ENCODE measurements at regions not wholly inside any gene's neighbourhood (a gene's known extent, or its start where the extent isn't known, plus 50 kb on each side); places are given as distances from the start of the nearest gene placed in this dataset.

- no peak overlapping the region for H3K27ac ChIP-seq
- intact Hi-C loops (cut with DNase I): no loop called here
- H3K4me3 ChIP-seq: no peak overlapping the region
- TF ChIP-seq, protein P1, sequence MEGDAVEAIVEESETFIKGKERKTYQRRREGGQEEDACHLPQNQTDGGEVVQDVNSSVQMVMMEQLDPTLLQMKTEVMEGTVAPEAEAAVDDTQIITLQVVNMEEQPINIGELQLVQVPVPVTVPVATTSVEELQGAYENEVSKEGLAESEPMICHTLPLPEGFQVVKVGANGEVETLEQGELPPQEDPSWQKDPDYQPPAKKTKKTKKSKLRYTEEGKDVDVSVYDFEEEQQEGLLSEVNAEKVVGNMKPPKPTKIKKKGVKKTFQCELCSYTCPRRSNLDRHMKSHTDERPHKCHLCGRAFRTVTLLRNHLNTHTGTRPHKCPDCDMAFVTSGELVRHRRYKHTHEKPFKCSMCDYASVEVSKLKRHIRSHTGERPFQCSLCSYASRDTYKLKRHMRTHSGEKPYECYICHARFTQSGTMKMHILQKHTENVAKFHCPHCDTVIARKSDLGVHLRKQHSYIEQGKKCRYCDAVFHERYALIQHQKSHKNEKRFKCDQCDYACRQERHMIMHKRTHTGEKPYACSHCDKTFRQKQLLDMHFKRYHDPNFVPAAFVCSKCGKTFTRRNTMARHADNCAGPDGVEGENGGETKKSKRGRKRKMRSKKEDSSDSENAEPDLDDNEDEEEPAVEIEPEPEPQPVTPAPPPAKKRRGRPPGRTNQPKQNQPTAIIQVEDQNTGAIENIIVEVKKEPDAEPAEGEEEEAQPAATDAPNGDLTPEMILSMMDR (IDR thresholded peaks at IDR 0.05): no peak
- H3K36me3 ChIP-seq: no peaks in the 10 kb centered on the region
- no peaks in the 10 kb centered on the region for H3K27me3 ChIP-seq
- H3K4me1 ChIP-seq: no peaks in the 10 kb centered on the region
- peak; percentile 86 for DNase-seq
- peak; percentile 95 for ATAC-seq
- no peaks in the 10 kb centered on the region for H3K9me3 ChIP-seq
Measured at GRCh38 chr3:31356941-31357340, 175.8 kb upstream of the STT3B start.

GRCh38 chr3:31357451-31357850, 175.3 kb upstream of the STT3B start:
- intact Hi-C loops (cut with DNase I): no loop called here
- no peak for ATAC-seq
- Histone ChIP-seq H3K9me3 (no peaks in the 10 kb centered on the region), H3K4me3 (no peak overlapping the region), H3K36me3 (no peaks in the 10 kb centered on the region), H3K27me3 (no peaks in the 10 kb centered on the region), H3K4me1 (no peaks in the 10 kb centered on the region), H3K27ac (no peak overlapping the region)
- TF ChIP-seq, protein P1 (IDR thresholded peaks at IDR 0.05): no peak
- DNase-seq: no peak

GRCh38 chr3:31358473-31359070, 174.2 kb upstream of the STT3B start:
- Histone ChIP-seq H3K4me1 (no peaks in the 10 kb centered on the region), H3K9me3 (no peaks in the 10 kb centered on the region), H3K27me3 (no peaks in the 10 kb centered on the region), H3K27ac (no peak overlapping the region), H3K36me3 (no peaks in the 10 kb centered on the region), H3K4me3 (no peak overlapping the region)
- no peak for ATAC-seq
- DNase-seq: no peak
- TF ChIP-seq, protein P1 (IDR thresholded peaks at IDR 0.05): no peak
- intact Hi-C loops (cut with DNase I): no loop called here

DNA sequence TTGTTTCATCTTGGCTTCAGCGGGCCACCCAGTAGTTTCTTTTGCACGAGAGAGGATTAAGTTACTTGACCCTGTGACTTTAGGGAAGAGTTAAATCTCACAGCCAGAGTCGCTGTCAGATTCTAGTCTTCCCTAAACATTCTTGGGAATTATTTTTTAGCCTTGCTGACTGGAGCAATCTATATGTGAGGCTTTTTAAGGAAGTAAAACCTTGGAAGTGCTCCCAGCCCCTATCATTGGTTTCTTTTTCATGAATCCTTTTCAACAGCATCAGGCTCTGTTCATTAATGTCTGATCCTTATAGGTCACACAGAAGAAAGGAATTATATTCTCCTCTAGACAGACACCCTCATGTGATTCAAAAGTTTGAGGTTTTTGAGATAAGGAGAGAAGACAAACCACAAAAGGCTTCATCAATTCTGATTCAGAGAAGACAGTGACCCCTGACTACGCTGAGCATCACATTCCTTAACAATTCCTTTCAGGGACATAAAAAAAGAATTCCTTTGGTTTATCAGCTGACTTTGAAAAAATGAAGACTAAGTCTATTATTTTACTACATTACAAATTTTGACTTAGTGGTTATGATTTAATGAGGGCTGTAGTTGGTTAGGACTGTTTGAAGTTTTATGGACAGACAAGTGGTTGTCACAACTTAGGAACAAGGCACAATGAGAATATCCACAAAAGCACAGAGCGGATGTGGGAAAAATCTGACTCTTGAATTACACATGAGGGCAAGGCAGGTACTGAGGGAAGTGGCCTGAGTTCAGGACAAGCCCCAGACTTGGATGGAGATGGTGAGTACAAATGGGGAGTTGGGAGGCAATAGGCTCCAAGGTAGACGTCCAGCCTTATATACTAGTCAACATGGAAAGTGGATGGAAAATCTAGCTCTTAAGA, 171.1 kb upstream of the STT3B start:
- DNase-seq (no peak), ATAC-seq (no peak)
- Histone ChIP-seq H3K9me3 (no peaks in the 10 kb centered on the region), H3K36me3 (no peaks in the 10 kb centered on the region), H3K4me1 (no peaks in the 10 kb centered on the region), H3K27ac (no peak overlapping the region), H3K4me3 (no peak overlapping the region), H3K27me3 (no peaks in the 10 kb centered on the region)
- intact Hi-C loops (cut with DNase I): no loop called here
- TF ChIP-seq, protein P1 (IDR thresholded peaks at IDR 0.05): no peak

- DNase-seq: no peak
- intact Hi-C loops (cut with DNase I): no loop called here
Measured at GRCh38 chr3:31364188-31364587, 168.5 kb upstream of the STT3B start.

More at GRCh38 chr3:31364188-31364587, 168.5 kb upstream of the STT3B start:
- no peaks in the 10 kb centered on the region for H3K9me3 ChIP-seq
- TF ChIP-seq, protein P1 (IDR thresholded peaks at IDR 0.05): no peak
- no peak overlapping the region for H3K4me3 ChIP-seq
- H3K27me3 ChIP-seq: no peaks in the 10 kb centered on the region
- H3K27ac ChIP-seq: no peak overlapping the region
- no peaks in the 10 kb centered on the region for H3K4me1 ChIP-seq
- ATAC-seq: no peak
- H3K36me3 ChIP-seq: no peaks in the 10 kb centered on the region
